B cell (primary cell): ENCODE measurements at regions not wholly inside any gene's neighbourhood (a gene's known extent, or its start where the extent isn't known, plus 50 kb on each side); places are given as distances from the start of the nearest gene placed in this dataset.

Source experiments
- ATAC-seq: fragments of 200-7000 bp; cut with Tn5 transposase; one replicate; pipeline ENCODE4 v1.10.0; 2021; ENCODE audit warnings: low read depth, mild to moderate bottlenecking, moderate number of reproducible peaks, moderate library complexity
- CTCF ChIA-PET: fragments of 350-600 bp; sonication (Branson Sonifier 250); formaldehyde crosslinking; loops from one replicate; lab custom pipeline; 2021; ENCODE audit warnings: antibody characterized with exemption, inconsistent platforms; lab: Charles Lee
- POLR2A ChIA-PET: fragments of 350-600 bp; sonication (Branson Sonifier 250); formaldehyde crosslinking; loops from one replicate; lab custom pipeline; 2021; ENCODE audit warnings: antibody characterized with exemption; lab: Charles Lee
- DNase-seq: peaks from one replicate; pipeline ENCODE4 v3.0.0; 2013
- H2AFZ ChIP-seq: 2 replicates; pipeline ENCODE4 v1.6.1; 2012; ENCODE audit warnings: mild to moderate bottlenecking, low read depth, low read length; ENCODE audit not compliant: insufficient read depth, poor library complexity, severe bottlenecking
- H3K27ac ChIP-seq, 2 donors: 1 replicate in 1 of 2; 2 replicates in 1 of 2; pipeline ENCODE4 v1.5.1; 2012 to 2013; ENCODE audit warnings: low read length in 2 of 2, mild to moderate bottlenecking in 2 of 2, moderate library complexity in 1 of 2
- H3K27me3 ChIP-seq, 4 experiments: fragments of 200-600 bp in 1 of 4; sonication (generic) in 1 of 4; replicated peaks in 1 of 4; 1 replicate in 2 of 4; 2 replicates in 2 of 4; pipeline versions ENCODE4 v1.6.1 to v1.7.0; 2013 to 2016; ENCODE audit warnings: low read length in 3 of 4, mild to moderate bottlenecking in 2 of 4, mixed read lengths in 1 of 4, moderate library complexity in 1 of 4; ENCODE audit not compliant: insufficient read depth in 4 of 4, control insufficient read depth in 3 of 4; ENCODE audit errors: control extremely low read depth in 1 of 4
- H3K36me3 ChIP-seq, 2 experiments: replicated peaks in 1 of 2; 1 replicate in 1 of 2; 2 replicates in 1 of 2; pipeline versions ENCODE4 v1.6.1 to v1.7.1; 2013; ENCODE audit warnings: low read length in 1 of 2; ENCODE audit not compliant: insufficient read depth in 2 of 2, control insufficient read depth in 1 of 2; ENCODE audit errors: control extremely low read depth in 1 of 2, extremely low read depth in 1 of 2
- H3K4me1 ChIP-seq, 2 donors: fragments of 200-600 bp in 1 of 2; sonication (generic) in 1 of 2; 1 replicate in 1 of 2; 2 replicates in 1 of 2; pipeline versions ENCODE4 v1.5.1 to v1.6.1; 2013 to 2017; ENCODE audit warnings: low read length in 2 of 2; ENCODE audit not compliant: control insufficient read depth in 2 of 2, insufficient read depth in 2 of 2
- H3K4me2 ChIP-seq: replicated peaks from 2 replicates; pipeline ENCODE3; 2012; ENCODE audit warnings: mild to moderate bottlenecking, low read depth, low read length; ENCODE audit not compliant: poor library complexity, severe bottlenecking
- H3K4me3 ChIP-seq, 5 experiments: fragments of 200-600 bp in 1 of 5; sonication (generic) in 1 of 5; 1 replicate in 3 of 5; 2 replicates in 2 of 5; pipeline versions ENCODE4 v1.5.1 to v1.7.0; 2011 to 2016; ENCODE audit warnings: low read length in 4 of 5, mild to moderate bottlenecking in 4 of 5, low read depth in 2 of 5, control low read depth in 1 of 5, moderate library complexity in 1 of 5; ENCODE audit not compliant: insufficient read depth in 1 of 5; ENCODE audit errors: control extremely low read depth in 1 of 5, extremely low read depth in 1 of 5
- H3K79me2 ChIP-seq: fragments of 200-600 bp; sonication (generic); one replicate; pipeline ENCODE4 v1.6.0; 2016; ENCODE audit warnings: low read length; ENCODE audit not compliant: control insufficient read depth, insufficient read depth
- H3K9ac ChIP-seq: fragments of 200-600 bp; sonication (generic); 2 replicates; pipeline ENCODE4 v1.6.1; 2017; ENCODE audit warnings: mild to moderate bottlenecking, low read length, moderate library complexity
- H3K9me3 ChIP-seq, 3 donors: one replicate each; pipeline versions ENCODE4 v1.6.1 to v1.7.1; 2013; ENCODE audit warnings: low read length in 2 of 3; ENCODE audit not compliant: control insufficient read depth in 2 of 3, insufficient read depth in 1 of 3; ENCODE audit errors: control extremely low read depth in 1 of 3
- H4K20me1 ChIP-seq: 2 replicates; pipeline ENCODE4 v1.6.0; 2012; ENCODE audit warnings: mild to moderate bottlenecking, low read length; ENCODE audit not compliant: insufficient read depth, control insufficient read depth, poor library complexity, severe bottlenecking
- H3K27ac Mint-ChIP-seq: one replicate; pipeline ENCODE4 v1.8.0; 2021; ENCODE audit warnings: mixed read lengths
- H3K27me3 Mint-ChIP-seq: one replicate; pipeline ENCODE4 v1.8.0; 2021; ENCODE audit warnings: mixed read lengths
- H3K4me1 Mint-ChIP-seq: one replicate; pipeline ENCODE4 v1.8.0; 2021; ENCODE audit warnings: mixed read lengths
- H3K4me3 Mint-ChIP-seq: one replicate; pipeline ENCODE4 v1.8.0; 2021; ENCODE audit warnings: mixed read lengths
- H3K9me3 Mint-ChIP-seq: one replicate; pipeline ENCODE4 v1.8.0; 2022; ENCODE audit warnings: mixed read lengths; ENCODE audit not compliant: insufficient read depth
- EZH2 ChIP-seq: IDR thresholded peaks from 2 replicates; pipeline ENCODE4 v1.6.1; 2012; ENCODE audit warnings: borderline replicate concordance, low read depth, mild to moderate bottlenecking, moderate library complexity, low read length; ENCODE audit not compliant: insufficient read depth, poor library complexity, severe bottlenecking
- WGBS: methylation state at CpG from one replicate; pipeline ENCODE4 v1.1.5; 2013; ENCODE audit warnings: missing lambda C conversion rate; ENCODE audit not compliant: insufficient coverage; 5-methylcytosine and 5-hydroxymethylcytosine counted together
- intact Hi-C: fragments of 100-400 bp; cut with micrococcal nuclease; formaldehyde crosslinking; loops from one replicate; pipeline ENCODE4 v1.10.0; 2022
- TF ChIP-seq, protein P1 (sequence below): fragments of 200-600 bp; IDR thresholded peaks from one replicate; pipeline ENCODE4 v1.8.0; 2022; ENCODE audit warnings: antibody characterized with exemption, mild to moderate bottlenecking

DNA sequence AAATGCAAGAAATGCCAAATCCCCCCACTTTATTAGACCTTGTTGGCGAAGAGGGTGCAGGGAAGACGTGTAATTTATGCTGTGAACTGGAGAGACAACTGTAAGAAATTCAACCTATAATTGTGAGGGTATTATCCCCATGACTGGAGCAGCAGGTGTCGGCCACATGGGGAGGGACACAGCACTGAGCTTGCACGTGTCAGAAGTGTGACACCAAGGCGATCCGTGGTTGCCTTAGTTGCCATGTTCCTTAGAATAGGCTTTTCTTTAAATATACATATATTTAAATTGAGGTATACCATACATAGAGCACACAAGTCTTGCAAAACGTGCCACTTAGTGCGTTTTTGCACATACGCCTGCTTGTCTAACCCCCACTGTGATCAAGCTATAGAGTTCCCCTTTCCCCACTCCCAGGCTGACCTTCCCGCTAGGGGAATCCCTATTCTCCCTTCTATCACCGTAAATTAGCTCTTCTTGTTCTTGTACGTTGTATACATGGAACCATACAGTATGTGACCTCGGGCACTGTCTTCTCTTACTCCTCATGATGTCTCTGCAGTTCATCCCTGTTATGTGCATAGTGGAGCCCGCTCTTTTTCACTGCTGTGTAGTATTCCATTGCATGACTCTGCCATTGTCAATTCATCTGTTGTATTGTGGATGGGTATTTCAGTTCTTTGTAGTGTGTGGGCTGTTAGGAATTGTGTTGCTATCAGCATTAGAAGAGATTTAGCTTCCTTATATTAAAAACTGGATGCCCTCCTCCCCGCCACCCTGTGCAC is 81.6 kb upstream of the PMEPA1 start:
- 81% methylated on average over 5 of the region's 15 CpGs for WGBS
- no peak overlapping the region for H3K4me3 ChIP-seq
- H2AFZ ChIP-seq: no peak overlapping the region
- no peaks in the 10 kb centered on the region for H3K79me2 ChIP-seq
- peaks cover 0 to 4% (median 0%) of the 10 kb centered on the region in 3 donors for H3K9me3 ChIP-seq
- no peak for TF ChIP-seq EZH2
- TF ChIP-seq, protein P1, sequence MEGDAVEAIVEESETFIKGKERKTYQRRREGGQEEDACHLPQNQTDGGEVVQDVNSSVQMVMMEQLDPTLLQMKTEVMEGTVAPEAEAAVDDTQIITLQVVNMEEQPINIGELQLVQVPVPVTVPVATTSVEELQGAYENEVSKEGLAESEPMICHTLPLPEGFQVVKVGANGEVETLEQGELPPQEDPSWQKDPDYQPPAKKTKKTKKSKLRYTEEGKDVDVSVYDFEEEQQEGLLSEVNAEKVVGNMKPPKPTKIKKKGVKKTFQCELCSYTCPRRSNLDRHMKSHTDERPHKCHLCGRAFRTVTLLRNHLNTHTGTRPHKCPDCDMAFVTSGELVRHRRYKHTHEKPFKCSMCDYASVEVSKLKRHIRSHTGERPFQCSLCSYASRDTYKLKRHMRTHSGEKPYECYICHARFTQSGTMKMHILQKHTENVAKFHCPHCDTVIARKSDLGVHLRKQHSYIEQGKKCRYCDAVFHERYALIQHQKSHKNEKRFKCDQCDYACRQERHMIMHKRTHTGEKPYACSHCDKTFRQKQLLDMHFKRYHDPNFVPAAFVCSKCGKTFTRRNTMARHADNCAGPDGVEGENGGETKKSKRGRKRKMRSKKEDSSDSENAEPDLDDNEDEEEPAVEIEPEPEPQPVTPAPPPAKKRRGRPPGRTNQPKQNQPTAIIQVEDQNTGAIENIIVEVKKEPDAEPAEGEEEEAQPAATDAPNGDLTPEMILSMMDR: no peak
- no peaks in the 10 kb centered on the region for H3K36me3 ChIP-seq
- DNase-seq (no peak), ATAC-seq (no peak)
- H3K9me3 Mint-ChIP-seq: no peaks in the 10 kb centered on the region
- H3K27ac Mint-ChIP-seq: no peak overlapping the region
- no peak overlapping the region for H3K4me3 Mint-ChIP-seq
- H3K4me2 ChIP-seq: no peak overlapping the region
- H3K27me3 Mint-ChIP-seq: peaks cover 11% of the 10 kb centered on the region
- intact Hi-C loops: no loop called here
- no peaks in the 10 kb centered on the region for H3K4me1 ChIP-seq
- H3K9ac ChIP-seq: no peak overlapping the region
- peaks cover 2% of the 10 kb centered on the region for H3K4me1 Mint-ChIP-seq
- ChIA-PET POLR2A (no interaction called here), CTCF (no interaction called here)
- H4K20me1 ChIP-seq: no peaks in the 10 kb centered on the region
- no peak overlapping the region for H3K27ac ChIP-seq
- no peaks in the 10 kb centered on the region for H3K27me3 ChIP-seq

DNA sequence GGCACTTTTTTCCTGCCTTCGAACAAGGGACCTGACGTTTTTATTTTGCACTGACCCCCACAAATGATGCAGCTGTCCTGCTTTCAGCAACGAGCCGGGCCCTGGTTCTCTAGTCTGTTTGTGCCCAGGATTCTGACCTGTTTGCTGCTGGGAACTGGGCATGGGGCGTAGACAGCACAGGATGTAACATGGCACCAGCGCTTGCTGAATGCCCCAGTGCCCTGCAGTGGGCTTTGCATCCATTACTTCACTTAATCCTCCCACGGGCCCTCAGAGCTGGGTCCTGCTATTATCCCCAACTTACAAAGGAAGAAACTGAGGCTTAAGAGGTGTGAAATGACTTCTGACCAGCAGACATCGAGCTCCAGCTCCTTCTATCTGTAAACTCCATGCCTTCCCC is 80.4 kb upstream of the PMEPA1 start:
- Histone ChIP-seq H3K4me1 (no peaks in the 10 kb centered on the region), H3K4me3 (no peak overlapping the region), H3K9me3 (peaks cover 0 to 4% (median 0%) of the 10 kb centered on the region in 3 donors), H3K27ac (no peak overlapping the region), H3K27me3 (no peaks in the 10 kb centered on the region), H2AFZ (no peak overlapping the region), H3K36me3 (no peaks in the 10 kb centered on the region), H3K9ac (no peak overlapping the region), H3K4me2 (no peak overlapping the region), H3K79me2 (no peaks in the 10 kb centered on the region), H4K20me1 (no peaks in the 10 kb centered on the region)
- POLR2A ChIA-PET: no interaction called here
- 84% methylated on average over 7 of the region's 8 CpGs for WGBS
- CTCF ChIA-PET: no interaction called here
- H3K4me3 Mint-ChIP-seq: no peak overlapping the region
- intact Hi-C loops: no loop called here
- peaks cover 7% of the 10 kb centered on the region for H3K27me3 Mint-ChIP-seq
- no peaks in the 10 kb centered on the region for H3K9me3 Mint-ChIP-seq
- H3K27ac Mint-ChIP-seq: no peak overlapping the region
- peaks cover 2% of the 10 kb centered on the region for H3K4me1 Mint-ChIP-seq
- no peak for TF ChIP-seq EZH2
- TF ChIP-seq, protein P1: no peak
- ATAC-seq (no peak), DNase-seq (no peak)
